ENCODE measurements at regions not wholly inside any gene's neighbourhood (a gene's known extent, or its start where the extent isn't known, plus 50 kb on each side); places are given as distances from the start of the nearest gene placed in this dataset.

GRCh38 chr3:146306656-146307455 is 56.0 kb upstream of the PLSCR4 start:
- no peaks in the 10 kb centered on the region for H3K36me3 Mint-ChIP-seq (ENCODE audit: low read depth)
- ChIA-PET POLR2A (no interaction called here), CTCF (no interaction called here)
- no peak for DNase-seq
- H3K4me3 Mint-ChIP-seq, result no peak overlapping the region
- no peaks in the 10 kb centered on the region for H3K4me1 Mint-ChIP-seq (ENCODE audit: low read depth)
- no peaks in the 10 kb centered on the region for H3K9me3 Mint-ChIP-seq (ENCODE audit: insufficient read depth)
- peaks cover 3% of the 10 kb centered on the region for H3K27me3 Mint-ChIP-seq (ENCODE audit: low read depth)
- H3K27ac Mint-ChIP-seq, result no peak overlapping the region
- no peak for ATAC-seq

GRCh38 chr3:146305808-146306423 is 55.0 kb upstream of the PLSCR4 start:
- DNase-seq (no peak), ATAC-seq (no peak)
- Mint-ChIP-seq H3K27ac (no peak overlapping the region), H3K36me3 (ENCODE audit: low read depth) (no peaks in the 10 kb centered on the region), H3K27me3 (ENCODE audit: low read depth) (peaks cover 3% of the 10 kb centered on the region), H3K4me3 (no peak overlapping the region), H3K9me3 (ENCODE audit: insufficient read depth) (no peaks in the 10 kb centered on the region), H3K4me1 (ENCODE audit: low read depth) (no peaks in the 10 kb centered on the region)
- CTCF ChIA-PET, result no interaction called here
- POLR2A ChIA-PET, result no interaction called here

GRCh38 chr3:146300768-146301167 is 49.9 kb upstream of the PLSCR4 start:
- no peak overlapping the region for H3K4me3 Mint-ChIP-seq
- no peaks in the 10 kb centered on the region for H3K36me3 Mint-ChIP-seq (ENCODE audit: low read depth)
- H3K4me1 Mint-ChIP-seq (ENCODE audit: low read depth), result no peaks in the 10 kb centered on the region
- POLR2A ChIA-PET, result no interaction called here
- no peak for DNase-seq
- no peaks in the 10 kb centered on the region for H3K27me3 Mint-ChIP-seq (ENCODE audit: low read depth)
- H3K27ac Mint-ChIP-seq, result no peak overlapping the region
- H3K9me3 Mint-ChIP-seq (ENCODE audit: insufficient read depth), result no peaks in the 10 kb centered on the region
- CTCF ChIA-PET, result no interaction called here
- no peak for ATAC-seq

Measured in activated CD8-positive, alpha-beta T cell treated with anti-CD3 and anti-CD28 coated beads, Interleukin-2, amount 10 ng/mL, durations not matched to agents 7 days and 5 days (primary cell).